ENCODE measurements at regions not wholly inside any gene's neighbourhood (a gene's known extent, or its start where the extent isn't known, plus 50 kb on each side); places are given as distances from the start of the nearest gene placed in this dataset.

DNA sequence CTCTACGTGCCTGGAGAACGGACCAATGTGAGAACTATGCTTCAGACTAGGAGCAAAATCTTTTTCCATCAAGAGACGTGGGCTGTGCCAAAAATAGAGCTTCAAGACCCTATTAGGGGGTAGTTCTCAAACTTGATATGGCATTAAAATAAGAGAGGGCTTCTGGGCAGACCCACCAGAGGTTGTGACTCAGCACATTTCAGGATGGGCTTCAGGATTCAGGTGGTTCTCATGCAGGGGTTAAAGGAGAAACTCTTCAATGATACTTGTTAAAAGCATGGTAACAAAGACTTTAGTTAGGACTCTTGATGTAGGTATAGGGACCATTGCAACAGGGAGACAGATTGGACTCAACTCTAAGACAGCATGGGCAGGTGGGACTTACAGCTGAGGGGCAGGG, 195.5 kb downstream of the RGS3 start:
- peaks cover 10 to 44% (median 31%) of the 10 kb centered on the region in 6 donors for H3K4me1 ChIP-seq
- no peaks in the 10 kb centered on the region for H3K9me3 ChIP-seq
- no peak overlapping the region for H3K27ac ChIP-seq
- intact Hi-C loops (cut with DNase I; ENCODE audit: low total_unique reads) = loop anchor here (2.0 to 10.0 kb wide), 2 partner anchors 212 to 384 kb away; partner anchors contain the start of genes CDC26 and PRPF4
- DNase-seq = no peak
- no peak overlapping the region for H3K4me3 ChIP-seq
- TF ChIP-seq POLR2A (IDR thresholded peaks at IDR 0.05) (no peak), POLR2AphosphoS5 (IDR thresholded peaks at IDR 0.05) (no peak), CTCF (IDR thresholded peaks at IDR 0.05 in 8 of 11, conservative IDR thresholded peaks at IDR 0.05 in 3 of 11) (no peak)
- H3K36me3 ChIP-seq = no peaks in the 10 kb centered on the region
- peaks cover 0 to 24% (median 0%) of the 10 kb centered on the region in 7 donors for H3K27me3 ChIP-seq (replicated peaks in 1 of 7)
- 51 to 70% (median 66%) methylated on average over 3 of the region's 3 CpGs for WGBS, 5 donors

DNA sequence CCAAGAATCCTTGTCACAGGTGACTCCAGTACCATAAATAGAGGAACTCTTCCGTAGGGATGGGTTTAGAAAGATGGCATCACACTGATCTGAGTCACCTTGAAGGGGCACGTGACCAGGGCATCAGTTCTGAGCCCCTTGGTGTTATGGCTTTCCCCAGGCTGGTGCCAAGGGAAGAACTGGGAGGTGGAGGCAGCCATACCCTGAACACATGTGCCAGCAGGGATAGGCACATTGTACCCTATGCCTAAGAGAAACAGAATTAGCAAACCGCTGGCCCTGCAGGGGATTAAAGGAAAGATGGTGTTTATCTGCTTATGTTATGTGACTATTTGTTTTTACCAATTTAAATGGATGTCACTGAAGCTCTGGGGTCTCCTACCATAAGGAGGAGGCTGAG, 196.2 kb downstream of the RGS3 start:
- H3K27me3 ChIP-seq (replicated peaks in 1 of 7) = peaks cover 0 to 24% (median 0%) of the 10 kb centered on the region in 7 donors
- TF ChIP-seq POLR2A (IDR thresholded peaks at IDR 0.05) (no peak), CTCF (IDR thresholded peaks at IDR 0.05 in 8 of 11, conservative IDR thresholded peaks at IDR 0.05 in 3 of 11) (no peak), POLR2AphosphoS5 (IDR thresholded peaks at IDR 0.05) (no peak)
- WGBS, 5 donors = 57 to 89% (median 69%) methylated on average over 3 of the region's 3 CpGs
- intact Hi-C loops (cut with DNase I; ENCODE audit: low total_unique reads) = loop anchor here (2.0 to 10.0 kb wide), 2 partner anchors 213 to 385 kb away; partner anchors contain the start of genes CDC26 and PRPF4
- H3K4me1 ChIP-seq = peaks cover 10 to 37% (median 28%) of the 10 kb centered on the region in 6 donors
- H3K27ac ChIP-seq = no peak overlapping the region
- H3K4me3 ChIP-seq = no peak overlapping the region
- H3K9me3 ChIP-seq = no peaks in the 10 kb centered on the region
- H3K36me3 ChIP-seq = no peaks in the 10 kb centered on the region
- no peak for DNase-seq

DNA sequence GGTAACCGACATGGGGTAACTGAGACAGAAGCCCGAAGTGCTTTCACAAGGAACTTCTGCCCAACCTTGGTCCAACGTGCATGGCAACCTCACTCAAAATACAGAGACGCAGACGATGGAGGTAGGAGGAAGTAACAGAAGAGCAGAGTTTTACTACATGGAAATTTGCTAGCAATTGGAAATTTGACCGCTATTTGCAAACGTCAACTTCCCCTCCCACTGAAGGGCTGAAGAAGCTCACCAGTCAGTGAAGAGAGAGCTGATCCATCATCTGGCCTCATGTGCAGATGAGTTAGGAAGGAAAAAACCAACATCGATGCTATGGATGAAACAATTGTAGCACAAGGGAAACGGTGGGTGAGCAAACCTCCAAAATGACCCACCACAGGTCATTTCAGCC, 196.7 kb downstream of the RGS3 start:
- Histone ChIP-seq H3K27ac (no peak overlapping the region), H3K4me3 (no peak overlapping the region), H3K27me3 (replicated peaks in 1 of 7) (peaks cover 0 to 24% (median 0%) of the 10 kb centered on the region in 7 donors), H3K36me3 (no peaks in the 10 kb centered on the region), H3K4me1 (peaks cover 6 to 33% (median 23%) of the 10 kb centered on the region in 6 donors), H3K9me3 (no peaks in the 10 kb centered on the region)
- intact Hi-C loops (cut with DNase I; ENCODE audit: low total_unique reads) = no loop called here
- 51 to 64% (median 60%) methylated on average over 9 of the region's 9 CpGs for WGBS, 5 donors
- no peak for TF ChIP-seq CTCF (IDR thresholded peaks at IDR 0.05 in 8 of 11, conservative IDR thresholded peaks at IDR 0.05 in 3 of 11)
- no peak for TF ChIP-seq POLR2A (IDR thresholded peaks at IDR 0.05)
- DNase-seq = no peak

- H3K27ac ChIP-seq = no peak overlapping the region
- peaks cover 0 to 24% (median 19%) of the 10 kb centered on the region in 6 donors for H3K4me1 ChIP-seq
- intact Hi-C loops (cut with DNase I; ENCODE audit: low total_unique reads) = no loop called here
- 86 to 98% (median 89%) methylated on average over 7 of the region's 7 CpGs for WGBS, 5 donors
- no peaks in the 10 kb centered on the region for H3K36me3 ChIP-seq
- no peak overlapping the region for H3K4me3 ChIP-seq
- peaks cover 0 to 24% (median 0%) of the 10 kb centered on the region in 7 donors for H3K27me3 ChIP-seq (replicated peaks in 1 of 7)
- DNase-seq = no peak
- H3K9me3 ChIP-seq = no peaks in the 10 kb centered on the region
- TF ChIP-seq POLR2AphosphoS5 (IDR thresholded peaks at IDR 0.05) = no peak
- no peak for TF ChIP-seq POLR2A (IDR thresholded peaks at IDR 0.05)
- TF ChIP-seq CTCF (IDR thresholded peaks at IDR 0.05 in 8 of 11, conservative IDR thresholded peaks at IDR 0.05 in 3 of 11) = no peak
These were observed 197.5 kb downstream of the RGS3 start for GRCh38 chr9:113661074-113661473.

All from spleen (tissue), 11 donors.